SU-DHL-6 (cell line): ENCODE measurements at regions not wholly inside any gene's neighbourhood (a gene's known extent, or its start where the extent isn't known, plus 50 kb on each side); places are given as distances from the start of the nearest gene placed in this dataset.

Experiments
- H2AFZ ChIP-seq: fragments of 200-600 bp; sonication (generic); 2 replicates; pipeline ENCODE4 v1.6.1; 2014; ENCODE audit warnings: low read depth, mild to moderate bottlenecking, moderate library complexity, mixed read lengths, antibody characterized with exemption, low read length; ENCODE audit not compliant: severe bottlenecking
- H3F3A ChIP-seq: fragments of 200-600 bp; shearing (Covaris generic); 2 replicates; pipeline ENCODE4 v1.6.0; 2016; ENCODE audit warnings: antibody characterized with exemption, mild to moderate bottlenecking; ENCODE audit not compliant: insufficient read depth
- H3K27ac ChIP-seq: fragments of 200-600 bp; sonication (generic); 2 replicates; pipeline ENCODE4 v1.5.1; 2016; ENCODE audit warnings: low read depth, mild to moderate bottlenecking, low read length, moderate library complexity, mixed read lengths
- H3K27me3 ChIP-seq: fragments of 200-600 bp; sonication (generic), shearing (Covaris generic); 2 replicates; pipeline ENCODE4 v1.6.0; 2014; ENCODE audit warnings: mild to moderate bottlenecking, low read length
- H3K36me3 ChIP-seq: fragments of 200-600 bp; sonication (generic); 2 replicates; pipeline ENCODE4 v1.6.1; 2014; ENCODE audit warnings: mild to moderate bottlenecking, low read length, mixed read lengths
- H3K4me2 ChIP-seq: fragments of 300-600, 200-600 bp; shearing (Covaris generic), sonication (generic); 2 replicates; pipeline ENCODE4 v1.6.0; 2014; ENCODE audit warnings: low read length, low read depth, mild to moderate bottlenecking; ENCODE audit not compliant: poor library complexity, severe bottlenecking
- H3K4me3 ChIP-seq: fragments of 200-600 bp; sonication (generic); 2 replicates; pipeline ENCODE4 v1.5.1; 2014; ENCODE audit warnings: antibody characterized with exemption, low read length, mild to moderate bottlenecking, mixed read lengths; ENCODE audit not compliant: insufficient read depth, poor library complexity, severe bottlenecking
- H3K79me2 ChIP-seq: fragments of 200-600 bp; sonication (generic); 2 replicates; pipeline ENCODE4 v1.6.1; 2014; ENCODE audit warnings: mild to moderate bottlenecking, low read length, moderate library complexity; ENCODE audit not compliant: insufficient read depth
- H3K9ac ChIP-seq: fragments of 200-600 bp; sonication (generic); 2 replicates; pipeline ENCODE4 v1.7.0; 2014; ENCODE audit warnings: mild to moderate bottlenecking, low read length
- H3K9me2 ChIP-seq: fragments of 200-600 bp; sonication (generic); replicated peaks from 2 replicates; pipeline ENCODE4 v1.6.1; 2014; ENCODE audit warnings: low read length; ENCODE audit not compliant: insufficient read depth
- H3K9me3 ChIP-seq: fragments of 200-600 bp; sonication (generic); 2 replicates; pipeline ENCODE4 v1.6.1; 2014; ENCODE audit warnings: low read length, mixed read lengths; ENCODE audit not compliant: insufficient read depth
- H4K20me1 ChIP-seq: fragments of 200-600 bp; sonication (generic); 2 replicates; pipeline ENCODE4 v1.6.1; 2014; ENCODE audit warnings: low read depth, mild to moderate bottlenecking, antibody characterized with exemption, low read length, moderate library complexity, mixed read lengths
- EZH2phosphoT487 ChIP-seq: fragments of 200-600 bp; sonication (generic), shearing (Covaris generic); conservative IDR thresholded peaks from 2 replicates; pipeline ENCODE4 v1.6.1; 2018; ENCODE audit warnings: mild to moderate bottlenecking, antibody characterized with exemption, low read length, moderate library complexity, mixed read lengths
- TF ChIP-seq, protein P1 (sequence below): fragments of 200-600 bp; sonication (generic); IDR thresholded peaks from one replicate; pipeline ENCODE4 v1.5.1; 2017; ENCODE audit warnings: antibody characterized with exemption, mild to moderate bottlenecking, low read length, moderate library complexity; ENCODE audit not compliant: insufficient read depth, poor library complexity, severe bottlenecking

GRCh38 chr11:19430346-19430745 is 189.6 kb upstream of the E2F8 start:
- TF ChIP-seq EZH2phosphoT487: no peak
- TF ChIP-seq, protein P1, sequence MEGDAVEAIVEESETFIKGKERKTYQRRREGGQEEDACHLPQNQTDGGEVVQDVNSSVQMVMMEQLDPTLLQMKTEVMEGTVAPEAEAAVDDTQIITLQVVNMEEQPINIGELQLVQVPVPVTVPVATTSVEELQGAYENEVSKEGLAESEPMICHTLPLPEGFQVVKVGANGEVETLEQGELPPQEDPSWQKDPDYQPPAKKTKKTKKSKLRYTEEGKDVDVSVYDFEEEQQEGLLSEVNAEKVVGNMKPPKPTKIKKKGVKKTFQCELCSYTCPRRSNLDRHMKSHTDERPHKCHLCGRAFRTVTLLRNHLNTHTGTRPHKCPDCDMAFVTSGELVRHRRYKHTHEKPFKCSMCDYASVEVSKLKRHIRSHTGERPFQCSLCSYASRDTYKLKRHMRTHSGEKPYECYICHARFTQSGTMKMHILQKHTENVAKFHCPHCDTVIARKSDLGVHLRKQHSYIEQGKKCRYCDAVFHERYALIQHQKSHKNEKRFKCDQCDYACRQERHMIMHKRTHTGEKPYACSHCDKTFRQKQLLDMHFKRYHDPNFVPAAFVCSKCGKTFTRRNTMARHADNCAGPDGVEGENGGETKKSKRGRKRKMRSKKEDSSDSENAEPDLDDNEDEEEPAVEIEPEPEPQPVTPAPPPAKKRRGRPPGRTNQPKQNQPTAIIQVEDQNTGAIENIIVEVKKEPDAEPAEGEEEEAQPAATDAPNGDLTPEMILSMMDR: no peak
- Histone ChIP-seq H3K27me3 (no peaks in the 10 kb centered on the region), H3F3A (no peaks in the 10 kb centered on the region), H3K36me3 (no peaks in the 10 kb centered on the region), H3K27ac (no peak overlapping the region), H3K79me2 (no peaks in the 10 kb centered on the region), H3K4me2 (no peak overlapping the region), H3K4me3 (no peak overlapping the region), H4K20me1 (no peaks in the 10 kb centered on the region), H2AFZ (no peak overlapping the region), H3K9me2 (no peaks in the 10 kb centered on the region), H3K9ac (no peak overlapping the region), H3K9me3 (no peaks in the 10 kb centered on the region)

DNA sequence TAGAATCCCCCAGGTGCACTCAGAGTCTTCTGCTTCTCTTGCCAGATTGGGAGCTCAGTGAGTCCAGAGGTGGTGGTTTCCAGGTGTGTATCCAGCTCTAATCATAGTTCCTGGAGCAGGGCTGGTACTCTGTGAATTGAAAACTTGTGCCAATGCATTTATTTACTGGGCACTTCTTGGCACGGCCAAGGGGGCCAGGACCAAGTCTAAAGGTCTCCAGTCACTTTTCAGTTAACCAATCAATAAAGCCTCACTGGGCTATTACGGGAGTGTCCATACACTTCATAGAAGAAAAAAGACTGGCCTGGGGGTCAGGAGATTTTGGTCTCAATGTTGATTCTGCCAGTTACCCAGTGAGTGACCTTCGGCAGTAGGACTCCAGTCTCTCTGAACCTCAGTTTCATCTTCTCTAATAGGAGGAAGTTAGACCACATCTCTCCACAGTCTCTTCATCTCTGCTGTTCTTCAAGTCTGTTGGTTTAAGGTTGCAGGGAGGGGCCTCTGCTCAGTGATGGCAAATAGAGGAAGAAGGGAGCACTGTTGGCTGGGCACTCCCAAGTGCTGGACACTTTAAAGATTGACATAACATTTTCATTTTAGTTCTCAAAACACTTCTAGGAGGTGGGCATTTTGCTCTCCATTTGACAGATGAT is 188.5 kb upstream of the E2F8 start:
- no peak overlapping the region for H3K4me2 ChIP-seq
- no peak overlapping the region for H3K27ac ChIP-seq
- no peaks in the 10 kb centered on the region for H3F3A ChIP-seq
- no peak for TF ChIP-seq EZH2phosphoT487
- TF ChIP-seq, protein P1: no peak
- no peaks in the 10 kb centered on the region for H3K9me2 ChIP-seq
- H4K20me1 ChIP-seq: no peaks in the 10 kb centered on the region
- H3K36me3 ChIP-seq: no peaks in the 10 kb centered on the region
- no peaks in the 10 kb centered on the region for H3K27me3 ChIP-seq
- H3K79me2 ChIP-seq: no peaks in the 10 kb centered on the region
- H3K4me3 ChIP-seq: no peak overlapping the region
- H3K9ac ChIP-seq: no peak overlapping the region
- no peak overlapping the region for H2AFZ ChIP-seq
- H3K9me3 ChIP-seq: no peaks in the 10 kb centered on the region

- Histone ChIP-seq H3K9me2 (no peaks in the 10 kb centered on the region), H3K27ac (no peak overlapping the region)
Measured at GRCh38 chr11:19428206-19429002, 187.7 kb upstream of the E2F8 start.

More at GRCh38 chr11:19428206-19429002, 187.7 kb upstream of the E2F8 start:
- no peaks in the 10 kb centered on the region for H3K27me3 ChIP-seq
- no peak for TF ChIP-seq EZH2phosphoT487
- no peaks in the 10 kb centered on the region for H3F3A ChIP-seq
- no peak overlapping the region for H3K9ac ChIP-seq
- H3K4me2 ChIP-seq: no peak overlapping the region
- no peaks in the 10 kb centered on the region for H3K9me3 ChIP-seq
- H3K4me3 ChIP-seq: no peak overlapping the region
- no peak overlapping the region for H2AFZ ChIP-seq
- no peaks in the 10 kb centered on the region for H3K79me2 ChIP-seq
- H4K20me1 ChIP-seq: no peaks in the 10 kb centered on the region
- H3K36me3 ChIP-seq: no peaks in the 10 kb centered on the region
